Mammary epithelial cell (primary cell): ENCODE measurements at regions not wholly inside any gene's neighbourhood (a gene's known extent, or its start where the extent isn't known, plus 50 kb on each side); places are given as distances from the start of the nearest gene placed in this dataset.

Source experiments
- EZH2 ChIP-seq: IDR thresholded peaks from 2 replicates; pipeline ENCODE4 v1.6.1; 2012; ENCODE audit warnings: low read length, inconsistent platforms, borderline replicate concordance
- TF ChIP-seq, protein P1 (sequence below), 2 donors: IDR thresholded peaks in 1 of 2; conservative IDR thresholded peaks in 1 of 2; 2 replicates each; pipeline ENCODE4 v1.5.1; 2011 to 2012; ENCODE audit warnings: inconsistent platforms in 2 of 2, low read length in 2 of 2, mild to moderate bottlenecking in 2 of 2, control low read depth in 1 of 2, low read depth in 1 of 2; ENCODE audit not compliant: insufficient read depth in 1 of 2; ENCODE audit errors: extremely low read depth in 1 of 2

DNA sequence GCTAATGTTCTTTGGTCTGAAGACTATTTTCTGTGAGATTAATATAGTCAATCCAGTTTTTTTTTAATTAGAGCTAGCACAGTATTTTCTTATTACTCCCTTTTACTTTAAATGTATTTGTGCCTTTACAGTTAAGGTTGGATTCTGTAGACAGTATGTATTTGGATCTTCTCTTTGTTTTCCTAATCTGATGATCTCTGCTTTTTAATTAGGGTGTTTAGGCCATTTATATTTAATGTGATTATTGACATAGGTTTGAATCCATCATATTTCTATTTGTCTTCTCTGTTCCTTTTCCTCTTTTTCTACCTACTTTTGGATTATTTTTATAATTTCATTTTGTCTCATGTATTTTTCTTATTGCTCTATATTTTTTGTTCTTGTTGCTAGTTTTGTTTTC, 437.7 kb downstream of the CPS1 start:
- TF ChIP-seq, protein P1, sequence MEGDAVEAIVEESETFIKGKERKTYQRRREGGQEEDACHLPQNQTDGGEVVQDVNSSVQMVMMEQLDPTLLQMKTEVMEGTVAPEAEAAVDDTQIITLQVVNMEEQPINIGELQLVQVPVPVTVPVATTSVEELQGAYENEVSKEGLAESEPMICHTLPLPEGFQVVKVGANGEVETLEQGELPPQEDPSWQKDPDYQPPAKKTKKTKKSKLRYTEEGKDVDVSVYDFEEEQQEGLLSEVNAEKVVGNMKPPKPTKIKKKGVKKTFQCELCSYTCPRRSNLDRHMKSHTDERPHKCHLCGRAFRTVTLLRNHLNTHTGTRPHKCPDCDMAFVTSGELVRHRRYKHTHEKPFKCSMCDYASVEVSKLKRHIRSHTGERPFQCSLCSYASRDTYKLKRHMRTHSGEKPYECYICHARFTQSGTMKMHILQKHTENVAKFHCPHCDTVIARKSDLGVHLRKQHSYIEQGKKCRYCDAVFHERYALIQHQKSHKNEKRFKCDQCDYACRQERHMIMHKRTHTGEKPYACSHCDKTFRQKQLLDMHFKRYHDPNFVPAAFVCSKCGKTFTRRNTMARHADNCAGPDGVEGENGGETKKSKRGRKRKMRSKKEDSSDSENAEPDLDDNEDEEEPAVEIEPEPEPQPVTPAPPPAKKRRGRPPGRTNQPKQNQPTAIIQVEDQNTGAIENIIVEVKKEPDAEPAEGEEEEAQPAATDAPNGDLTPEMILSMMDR (conservative IDR thresholded peaks at IDR 0.05 in 1 of 2, IDR thresholded peaks at IDR 0.05 in 1 of 2; ENCODE audit: extremely low read depth in 1 of 2, insufficient read depth in 1 of 2, low read depth in 1 of 2, low read length in 2 of 2) = no peak
- TF ChIP-seq EZH2 = no peak
